NCI-H526 treated with DMSO at 0.1 percent for 48 hours (cell line): ENCODE measurements at regions not wholly inside any gene's neighbourhood (a gene's known extent, or its start where the extent isn't known, plus 50 kb on each side); places are given as distances from the start of the nearest gene placed in this dataset.
A peak's percentile ranks its signal among the peaks of the same experiment; 100 is the strongest.
"Not testable (repeated sequence)": the region's sequence is repeated elsewhere in the genome, so short reads cannot be mapped to it uniquely, and the experiment has no call there.

Experiments
- DNase-seq: peaks from one replicate; lab custom pipeline; 2025; lab: John Stamatoyannopoulos, UW

GRCh38 chr6:4491501-4492260 is 284.5 kb upstream of the CDYL start:
- DNase-seq, result no peak

DNA sequence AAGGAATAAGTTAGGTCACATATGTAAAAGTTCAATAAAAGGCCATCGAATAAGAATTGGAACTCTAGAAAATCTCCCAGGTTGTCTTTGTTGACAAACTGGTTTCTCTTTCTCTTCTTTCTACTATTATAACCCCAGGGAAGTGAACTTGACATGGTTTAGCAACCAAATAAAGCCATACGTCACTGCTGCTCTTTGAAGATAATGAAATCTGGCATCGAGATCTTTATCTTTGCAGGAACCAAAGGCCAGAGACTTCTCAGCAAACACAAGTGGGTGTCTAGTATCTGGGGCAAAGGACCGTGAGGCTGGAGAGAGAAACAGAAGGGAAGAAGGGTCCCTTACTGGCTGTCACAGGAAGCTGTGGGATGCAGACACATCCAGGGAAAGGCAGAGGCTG is 286.7 kb upstream of the CDYL start:
- no peak for DNase-seq

DNA sequence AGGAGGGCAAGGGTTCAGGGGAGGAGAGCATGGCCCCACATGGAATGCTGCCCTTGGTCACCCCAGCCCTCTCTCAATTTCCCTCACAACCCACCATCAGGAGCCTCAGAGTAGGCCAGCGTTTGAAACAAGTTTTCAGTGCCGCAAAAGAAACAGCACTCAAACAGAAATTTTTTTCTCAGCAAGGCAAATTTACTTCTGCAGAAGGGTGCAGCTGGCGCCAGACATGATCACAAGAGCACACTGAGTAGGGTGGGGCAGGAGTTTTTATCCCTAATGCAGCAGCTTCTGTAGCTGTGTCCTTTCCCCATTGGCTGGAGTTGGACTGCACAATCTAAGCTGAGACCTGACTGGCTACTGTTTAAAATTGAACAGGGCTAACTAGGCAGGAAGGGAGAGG is 287.8 kb upstream of the CDYL start:
- DNase-seq, result no peak

DNA sequence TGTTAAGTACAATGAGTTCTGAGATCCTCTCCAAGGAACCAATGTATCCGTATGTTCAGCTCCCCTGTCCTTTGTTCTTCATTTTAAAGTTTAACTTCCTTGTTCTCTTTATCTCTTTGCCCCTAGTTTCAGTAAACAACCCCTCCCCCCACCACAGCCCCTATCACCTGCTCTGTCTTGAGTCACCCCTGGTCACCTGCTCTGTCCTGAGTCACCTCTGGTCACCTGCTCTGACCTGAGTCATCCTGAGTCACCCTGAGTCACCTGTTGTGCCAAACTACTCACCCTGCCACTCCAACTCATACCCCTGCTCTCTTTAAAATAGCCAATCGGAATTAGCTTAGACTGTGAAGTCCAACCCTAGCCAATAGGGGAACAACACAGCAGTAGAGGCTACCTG is 288.7 kb upstream of the CDYL start:
- no peak for DNase-seq

DNA sequence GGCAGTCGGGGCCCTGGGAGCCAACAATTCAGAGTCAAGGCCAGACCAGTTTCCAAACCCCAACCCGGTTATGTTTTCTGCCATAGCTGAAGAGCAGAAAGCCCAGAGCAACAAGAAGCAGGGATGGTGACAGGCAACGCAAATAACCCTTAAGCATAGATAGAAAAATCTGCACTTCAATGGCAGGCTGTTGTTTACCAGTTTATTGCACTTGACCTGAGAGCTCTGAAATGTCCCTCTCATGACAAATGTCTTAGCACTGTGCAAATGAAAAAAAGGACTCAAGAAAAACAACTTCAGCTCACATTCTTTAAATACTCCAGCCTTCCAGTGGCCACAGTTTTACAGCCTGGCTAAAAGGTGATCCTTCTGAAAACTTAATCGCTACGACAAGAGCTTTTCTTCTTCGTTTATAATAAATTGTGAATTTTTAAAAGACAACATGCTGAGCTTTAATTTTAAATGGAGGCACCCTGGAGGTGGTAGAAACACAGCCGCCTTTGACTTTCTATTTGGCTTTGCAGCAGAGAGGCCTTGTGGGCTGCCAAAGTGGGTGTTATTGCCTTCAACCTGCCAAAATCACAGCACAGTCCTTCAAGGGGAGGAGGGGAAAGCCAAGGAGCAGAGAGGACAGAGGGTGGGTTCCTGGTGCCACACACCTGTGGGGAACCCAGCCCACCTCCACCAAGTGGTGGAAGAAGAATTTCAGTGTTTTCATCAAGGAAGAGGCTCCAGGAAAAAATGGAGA is 289.5 kb upstream of the CDYL start:
- DNase-seq, result no peak

GRCh38 chr6:4485735-4486134 is 290.5 kb upstream of the CDYL start:
- no peak for DNase-seq

GRCh38 chr6:4482461-4482860 is 293.7 kb upstream of the CDYL start:
- DNase-seq, result no peak

DNA sequence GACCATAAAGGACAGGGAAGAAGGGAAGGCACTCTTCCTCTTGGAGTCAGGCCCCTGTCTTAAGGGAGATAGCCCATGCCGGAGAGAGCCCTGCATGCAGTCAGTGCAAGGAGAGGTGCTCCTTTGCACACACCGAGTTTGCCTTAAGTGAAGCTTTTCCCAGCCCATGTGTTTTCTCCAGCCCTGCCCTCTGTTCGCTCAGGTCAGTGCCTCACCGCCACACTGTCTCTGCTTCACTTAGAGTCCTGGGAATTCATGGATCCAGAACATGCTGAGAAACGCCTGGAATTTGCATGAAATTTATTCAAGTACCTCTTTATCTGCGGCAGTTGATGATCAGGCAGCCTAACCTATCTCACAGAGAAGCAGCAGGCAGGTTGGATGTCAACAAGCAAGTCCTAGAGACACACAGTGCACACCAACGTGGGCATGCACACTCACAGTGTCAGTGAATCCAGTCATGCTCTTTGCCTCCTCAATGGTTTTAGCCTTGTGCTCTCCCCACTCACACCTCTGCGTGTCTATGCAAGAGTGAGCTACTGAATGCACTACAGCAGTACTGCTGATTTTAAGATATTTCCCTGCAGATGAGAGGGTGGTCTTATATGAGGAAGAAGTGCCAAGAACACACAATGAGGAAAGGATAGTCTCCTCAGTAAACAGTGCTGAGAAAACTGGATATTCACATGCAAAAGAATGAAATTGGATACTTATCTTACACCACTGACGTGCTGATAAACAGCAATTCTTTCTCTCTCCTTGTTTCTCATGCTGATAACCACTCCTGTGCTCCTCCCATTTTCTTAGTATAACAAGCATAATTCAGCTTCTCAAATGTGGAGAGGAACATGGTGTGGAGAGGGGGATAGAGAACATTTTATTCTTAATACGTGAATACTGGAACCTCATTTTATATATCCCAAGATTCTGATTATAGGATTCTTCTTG is 295.1 kb upstream of the CDYL start:
- peak; percentile 78 for DNase-seq

DNA sequence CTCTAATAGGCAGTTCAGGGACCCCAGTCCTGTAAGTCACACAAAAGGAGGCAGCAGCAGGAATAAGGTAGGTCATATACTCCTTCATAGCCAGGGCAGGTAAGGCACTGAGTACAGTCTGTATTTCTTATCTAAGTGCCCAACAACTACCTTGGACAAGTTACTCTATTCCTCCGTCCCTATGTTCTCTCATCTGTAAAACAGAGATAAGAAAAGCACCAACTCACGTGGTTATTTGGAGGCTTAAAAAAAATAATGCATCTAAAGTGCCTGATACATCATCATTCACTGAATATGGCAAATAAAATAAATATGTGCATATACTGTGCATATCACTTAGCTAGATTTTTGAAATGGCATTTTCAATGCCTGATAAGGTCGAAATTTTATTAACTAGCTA is 298.1 kb upstream of the CDYL start:
- no peak for DNase-seq

- DNase-seq, result no peak
Measured at GRCh38 chr6:4474810-4475209, 301.4 kb upstream of the CDYL start.

- DNase-seq, result no peak
Measured at GRCh38 chr6:4472969-4473642, 303.1 kb upstream of the CDYL start.

DNA sequence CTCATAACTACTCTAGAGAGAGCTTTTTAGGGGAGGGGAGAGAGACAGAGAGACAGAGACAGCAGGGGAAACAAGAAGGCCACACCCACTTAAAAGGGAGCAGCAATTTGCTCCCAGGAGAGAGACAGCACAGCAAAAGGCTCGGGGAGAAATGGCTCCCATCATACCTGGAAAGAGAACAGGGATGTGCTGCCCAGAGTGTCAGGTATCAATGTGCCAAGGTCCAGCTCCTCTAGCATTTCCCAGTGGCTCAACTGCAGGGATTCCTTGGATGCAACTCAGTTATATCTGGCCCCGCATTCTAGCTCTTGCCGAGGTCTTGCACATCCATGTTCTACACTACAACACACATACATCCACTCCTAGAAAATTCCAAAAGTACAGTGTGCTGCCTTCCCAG is 304.0 kb upstream of the CDYL start:
- DNase-seq, result no peak

- not testable (repeated sequence) for DNase-seq
Measured at GRCh38 chr6:4471515-4471914, 304.7 kb upstream of the CDYL start.

- no peak for DNase-seq
Measured at GRCh38 chr6:4470698-4471210, 305.4 kb upstream of the CDYL start.

DNA sequence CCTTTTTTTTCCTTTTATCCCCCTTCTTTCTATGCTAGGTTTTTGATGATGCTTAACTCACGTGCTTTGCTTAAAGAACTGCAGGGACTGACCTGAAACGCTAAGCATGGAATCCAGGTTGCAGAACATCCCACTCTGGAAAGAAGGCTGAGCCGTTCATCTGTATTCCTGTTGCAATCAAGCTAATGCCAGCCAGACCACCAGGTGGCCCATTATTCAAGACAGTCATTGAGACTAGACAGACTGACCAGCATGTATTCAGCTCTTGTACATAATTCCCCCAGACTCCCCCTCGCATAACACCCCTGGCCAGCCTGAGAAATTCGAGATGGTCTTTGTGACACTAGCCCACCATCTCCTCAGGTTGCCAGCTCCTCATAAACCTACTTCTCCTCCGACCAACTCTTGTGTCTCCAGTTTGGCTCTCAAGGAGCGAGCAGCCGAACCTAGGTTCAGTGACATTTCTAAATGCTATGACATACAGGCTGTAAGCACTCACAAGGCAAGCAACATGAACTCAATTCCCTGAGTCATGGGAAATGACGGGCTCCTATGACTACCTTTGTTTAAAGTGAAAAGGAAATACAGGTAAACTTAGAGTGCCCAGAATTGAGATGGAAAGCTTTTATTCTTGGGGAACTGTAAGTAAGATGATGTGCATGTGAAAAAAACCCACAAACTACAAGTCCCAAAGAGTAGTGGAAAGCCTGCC is 309.3 kb upstream of the CDYL start:
- DNase-seq, result no peak

GRCh38 chr6:4466261-4466660 is 309.9 kb upstream of the CDYL start:
- DNase-seq, result no peak

GRCh38 chr6:4464638-4465037 is 311.6 kb upstream of the CDYL start:
- no peak for DNase-seq

- no peak for DNase-seq
Measured at GRCh38 chr6:4463236-4463635, 313.0 kb upstream of the CDYL start.

- DNase-seq, result no peak
Measured at GRCh38 chr6:4460586-4461475, 315.4 kb upstream of the CDYL start.

DNA sequence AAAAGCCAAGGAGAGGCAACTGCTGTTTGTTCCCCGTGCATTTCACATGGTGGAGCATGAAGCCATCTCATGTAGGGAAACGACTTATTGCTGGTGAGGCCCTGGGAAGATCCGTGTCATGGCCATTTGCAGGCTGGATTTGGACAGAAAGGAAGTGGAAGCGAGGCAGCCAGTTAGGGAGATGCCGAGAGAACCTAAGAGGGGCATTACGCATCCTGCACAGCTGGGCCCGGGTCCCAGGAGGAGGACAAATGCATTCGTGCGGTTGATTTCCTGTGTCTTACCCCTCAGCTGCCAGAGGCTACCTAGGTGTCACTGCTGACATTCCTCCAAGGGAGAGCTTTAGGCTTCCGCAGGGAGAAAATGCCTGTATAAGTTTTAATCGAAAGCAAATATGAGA is 316.2 kb upstream of the CDYL start:
- DNase-seq, result no peak
